T47D (cell line): ENCODE measurements at regions not wholly inside any gene's neighbourhood (a gene's known extent, or its start where the extent isn't known, plus 50 kb on each side); places are given as distances from the start of the nearest gene placed in this dataset.

Experiments
- DNase-seq, 2 experiments: peaks; one replicate each; pipeline versions ENCODE4 v3.0.0 to v3.0.0-alpha.2; 2011 to 2012; ENCODE audit warnings: low read depth in 1 of 2, low spot score in 1 of 2
- JUND ChIP-seq: IDR thresholded peaks from 2 replicates; pipeline ENCODE4 v1.6.1; 2012; ENCODE audit warnings: low read depth
- in situ Hi-C: cut with HindIII; loops from 2 replicates; pipeline ENCODE4 v1.10.0; 2016; ENCODE audit warnings: low sequenced_read_pairs, low pct_unique_long_range_greater_than_20kb

GRCh38 chr16:13519871-13520270, 400.1 kb upstream of the ERCC4 start:
- DNase-seq, result no peak
- no peak for TF ChIP-seq JUND
- in situ Hi-C loops, result no loop called here

- no peak for TF ChIP-seq JUND
- no peak for DNase-seq
- in situ Hi-C loops, result no loop called here
Measured at GRCh38 chr16:13521356-13521755, 398.6 kb upstream of the ERCC4 start.

- in situ Hi-C loops, result no loop called here
- no peak for TF ChIP-seq JUND
- no peak for DNase-seq
Measured at GRCh38 chr16:13527332-13527731, 392.6 kb upstream of the ERCC4 start.

GRCh38 chr16:13528691-13529090, 391.3 kb upstream of the ERCC4 start:
- in situ Hi-C loops, result no loop called here
- DNase-seq, result no peak
- no peak for TF ChIP-seq JUND

- DNase-seq, result no peak
- no peak for TF ChIP-seq JUND
- in situ Hi-C loops, result no loop called here
Measured at GRCh38 chr16:13529193-13529982, 390.6 kb upstream of the ERCC4 start.

- in situ Hi-C loops, result no loop called here
- no peak for TF ChIP-seq JUND
- no peak for DNase-seq
Measured at GRCh38 chr16:13540771-13541170, 379.2 kb upstream of the ERCC4 start.

- in situ Hi-C loops, result no loop called here
- TF ChIP-seq JUND, result no peak
- DNase-seq, result no peak
Measured at GRCh38 chr16:13542284-13542683, 377.7 kb upstream of the ERCC4 start.

- TF ChIP-seq JUND, result no peak
- no peak for DNase-seq
- in situ Hi-C loops, result no loop called here
Measured at GRCh38 chr16:13543850-13544249, 376.1 kb upstream of the ERCC4 start.

- DNase-seq, result no peak
- no peak for TF ChIP-seq JUND
Measured at GRCh38 chr16:13545271-13545670, 374.7 kb upstream of the ERCC4 start.

GRCh38 chr16:13550254-13550653, 369.7 kb upstream of the ERCC4 start:
- in situ Hi-C loops, result no loop called here
- DNase-seq, result no peak
- no peak for TF ChIP-seq JUND

More at GRCh38 chr16:13545271-13545670, 374.7 kb upstream of the ERCC4 start:
- in situ Hi-C loops, result no loop called here

- DNase-seq, result peak in 1 of 2 experiments; percentile 5
- in situ Hi-C loops, result no loop called here
- TF ChIP-seq JUND, result no peak
Measured at GRCh38 chr16:13552062-13552959, 367.6 kb upstream of the ERCC4 start.

- in situ Hi-C loops, result no loop called here
- TF ChIP-seq JUND, result no peak
- DNase-seq, result no peak
Measured at GRCh38 chr16:13552960-13553257, 367.0 kb upstream of the ERCC4 start.

- in situ Hi-C loops, result no loop called here
- no peak for DNase-seq
- TF ChIP-seq JUND, result no peak
Measured at GRCh38 chr16:13553453-13553985, 366.4 kb upstream of the ERCC4 start.
